A673 (cell line): ENCODE measurements at regions not wholly inside any gene's neighbourhood (a gene's known extent, or its start where the extent isn't known, plus 50 kb on each side); places are given as distances from the start of the nearest gene placed in this dataset.

Experiments used
- EZH2 ChIP-seq: fragments of 200-600 bp; sonication (generic); IDR thresholded peaks from 2 replicates; pipeline ENCODE4 v1.6.1; 2017; ENCODE audit warnings: borderline replicate concordance, low read depth, mild to moderate bottlenecking, mixed read lengths, antibody characterized with exemption, low read length; ENCODE audit not compliant: poor library complexity, severe bottlenecking
- TF ChIP-seq, protein P1 (sequence below): fragments of 300-800, 200-600 bp; sonication (generic); conservative IDR thresholded peaks from 2 replicates; pipeline ENCODE4 v1.5.1; 2017; ENCODE audit warnings: low read depth, mild to moderate bottlenecking, antibody characterized with exemption, low read length, moderate library complexity, mixed read lengths

DNA sequence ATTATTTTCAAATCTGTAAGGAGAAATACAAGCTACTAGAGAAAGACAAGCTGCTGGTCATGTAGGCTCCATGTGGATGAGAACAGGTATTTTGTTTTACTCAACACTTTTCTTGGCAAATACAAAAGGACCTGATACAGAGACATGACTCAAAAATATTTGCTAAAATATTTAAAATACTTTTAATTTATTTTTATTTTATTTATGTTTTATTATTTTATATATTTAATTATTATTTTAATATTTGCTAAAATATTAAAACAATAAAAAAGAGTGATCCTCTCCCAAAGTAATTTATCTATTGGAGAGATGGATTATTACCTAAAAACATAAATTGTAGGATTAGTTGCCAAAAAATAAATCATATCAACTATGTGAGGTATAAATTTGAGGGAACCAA, 808.9 kb upstream of the SEL1L start:
- TF ChIP-seq, protein P1, sequence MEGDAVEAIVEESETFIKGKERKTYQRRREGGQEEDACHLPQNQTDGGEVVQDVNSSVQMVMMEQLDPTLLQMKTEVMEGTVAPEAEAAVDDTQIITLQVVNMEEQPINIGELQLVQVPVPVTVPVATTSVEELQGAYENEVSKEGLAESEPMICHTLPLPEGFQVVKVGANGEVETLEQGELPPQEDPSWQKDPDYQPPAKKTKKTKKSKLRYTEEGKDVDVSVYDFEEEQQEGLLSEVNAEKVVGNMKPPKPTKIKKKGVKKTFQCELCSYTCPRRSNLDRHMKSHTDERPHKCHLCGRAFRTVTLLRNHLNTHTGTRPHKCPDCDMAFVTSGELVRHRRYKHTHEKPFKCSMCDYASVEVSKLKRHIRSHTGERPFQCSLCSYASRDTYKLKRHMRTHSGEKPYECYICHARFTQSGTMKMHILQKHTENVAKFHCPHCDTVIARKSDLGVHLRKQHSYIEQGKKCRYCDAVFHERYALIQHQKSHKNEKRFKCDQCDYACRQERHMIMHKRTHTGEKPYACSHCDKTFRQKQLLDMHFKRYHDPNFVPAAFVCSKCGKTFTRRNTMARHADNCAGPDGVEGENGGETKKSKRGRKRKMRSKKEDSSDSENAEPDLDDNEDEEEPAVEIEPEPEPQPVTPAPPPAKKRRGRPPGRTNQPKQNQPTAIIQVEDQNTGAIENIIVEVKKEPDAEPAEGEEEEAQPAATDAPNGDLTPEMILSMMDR: no peak
- no peak for TF ChIP-seq EZH2
